NCI-H1417 (cell line): ENCODE measurements at regions not wholly inside any gene's neighbourhood (a gene's known extent, or its start where the extent isn't known, plus 50 kb on each side); places are given as distances from the start of the nearest gene placed in this dataset.

Experiments used
- DNase-seq, 3 experiments: peaks; one replicate each; lab custom pipeline; 2025; lab: John Stamatoyannopoulos, UW

DNA sequence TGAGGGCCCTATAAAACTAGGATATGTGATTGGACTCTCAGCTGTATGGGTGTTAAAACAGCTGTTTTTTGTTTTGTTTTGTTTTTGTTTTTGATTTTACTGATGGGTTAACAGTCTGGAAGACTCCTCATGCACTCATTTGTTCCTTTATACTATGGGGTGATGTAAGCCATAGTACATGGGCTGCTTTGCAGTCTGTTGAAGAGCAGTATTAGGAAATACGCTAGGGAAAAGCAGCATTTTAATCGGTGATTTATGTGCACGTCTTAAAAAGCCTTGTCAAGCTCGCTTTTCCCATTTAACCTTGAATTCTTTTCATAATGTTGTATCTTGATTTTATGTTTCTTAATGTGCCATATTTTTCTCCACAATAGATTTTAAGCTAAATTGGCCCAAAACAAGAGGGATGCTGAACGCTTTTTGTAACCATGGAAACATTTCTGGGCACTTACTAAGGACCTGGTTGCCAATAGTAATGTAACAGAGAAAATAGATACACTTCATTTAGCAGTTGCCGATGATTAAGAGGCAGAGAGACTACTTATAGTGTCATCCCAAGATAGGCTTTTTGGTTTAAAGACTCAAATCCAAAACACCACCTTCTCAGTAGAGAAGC lies 244.0 kb downstream of the SNAPC1 start:
- DNase-seq, result peak in 2 of 3 experiments; percentile 10 to 59

- no peak for DNase-seq
Measured at GRCh38 chr14:62015243-62015642, 253.0 kb downstream of the SNAPC1 start.

GRCh38 chr14:62015945-62016344 lies 253.7 kb downstream of the SNAPC1 start:
- peak in 2 of 3 experiments; percentile 30 to 85 for DNase-seq

DNA sequence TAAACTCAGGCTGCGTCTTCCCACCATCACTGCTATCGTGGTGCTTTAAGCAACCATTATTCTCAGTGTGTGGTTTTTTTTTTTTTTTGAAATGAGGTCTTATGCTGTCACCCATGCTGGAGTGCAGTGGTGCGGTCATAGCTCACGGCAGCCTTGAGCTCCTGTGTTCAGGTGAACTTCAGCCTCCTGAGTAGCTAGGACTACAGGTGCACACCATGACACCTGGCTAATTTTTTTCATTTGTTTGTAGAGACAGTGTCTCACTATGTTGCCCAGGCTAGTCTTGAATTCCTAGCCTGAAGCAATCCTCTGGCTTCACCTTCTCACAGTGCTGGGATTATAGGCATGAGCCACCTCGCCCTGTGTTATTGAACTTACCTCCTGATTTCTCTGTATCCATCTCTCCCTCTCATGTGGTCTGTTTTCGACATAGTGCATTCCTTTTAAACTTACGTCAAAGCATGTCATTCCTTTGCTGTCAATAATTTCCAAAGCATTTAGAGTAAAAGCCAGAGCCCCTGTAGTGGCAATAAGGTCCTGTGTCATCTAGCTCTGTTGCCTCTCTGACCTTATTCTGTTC lies 255.5 kb downstream of the SNAPC1 start:
- DNase-seq, result no peak

DNA sequence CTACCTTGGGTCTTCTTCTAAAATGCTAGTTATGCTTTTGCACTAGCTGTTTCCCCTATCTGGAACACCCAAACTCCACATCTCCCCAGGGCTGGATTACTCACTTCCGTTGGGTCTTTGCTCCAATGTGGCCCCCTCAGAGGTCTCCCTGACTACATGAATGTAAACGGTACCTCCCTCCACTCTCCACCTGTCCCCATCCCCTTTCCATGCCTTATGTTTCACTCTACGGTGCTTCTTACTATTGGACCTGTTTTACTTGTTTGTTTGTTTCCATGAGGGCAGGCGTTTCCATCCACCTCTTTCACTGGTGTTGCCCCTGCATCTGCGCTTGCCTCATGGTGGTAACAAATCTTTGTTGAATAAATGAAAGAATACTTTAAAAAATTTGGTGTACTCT lies 256.4 kb downstream of the SNAPC1 start:
- no peak for DNase-seq

- no peak for DNase-seq
Measured at GRCh38 chr14:62027958-62028357, 265.7 kb downstream of the SNAPC1 start.

DNA sequence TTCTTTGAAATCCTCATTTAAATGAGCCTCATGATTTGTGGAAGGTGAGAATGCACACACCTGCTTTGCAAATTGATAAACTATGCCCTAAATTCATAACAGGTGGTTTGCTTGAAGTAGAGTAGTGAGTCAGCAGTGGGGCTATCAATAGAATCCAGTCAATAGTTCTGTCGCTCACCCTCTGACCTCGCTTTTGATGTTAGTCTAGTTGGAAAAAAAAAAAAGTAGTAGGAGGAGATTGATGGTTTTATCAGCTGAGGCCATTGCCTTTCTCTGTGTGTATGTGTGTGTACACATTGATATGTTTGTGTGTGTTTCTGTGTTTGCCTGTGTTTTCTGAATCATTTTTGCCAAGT lies 267.3 kb downstream of the SNAPC1 start:
- peak in 1 of 3 experiments; percentile 10 for DNase-seq

DNA sequence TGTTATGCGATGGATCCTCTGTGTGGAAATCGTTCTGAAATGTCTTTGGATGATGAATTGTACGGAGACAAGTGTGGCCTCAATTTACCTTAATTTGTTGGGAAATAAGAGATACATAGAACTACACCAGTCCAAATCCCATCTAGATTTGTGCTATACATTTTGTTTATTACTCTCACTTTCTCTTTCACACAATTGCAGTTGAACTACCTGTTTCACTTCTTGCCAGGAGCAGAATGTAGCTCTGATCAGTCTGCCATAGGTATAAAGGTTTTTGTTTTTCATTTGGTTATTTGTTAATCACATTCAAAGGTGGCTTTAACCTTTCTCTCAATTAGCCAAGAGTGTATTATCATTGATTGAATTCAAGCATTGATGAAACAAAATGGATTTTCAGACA lies 268.2 kb downstream of the SNAPC1 start:
- no peak for DNase-seq

DNA sequence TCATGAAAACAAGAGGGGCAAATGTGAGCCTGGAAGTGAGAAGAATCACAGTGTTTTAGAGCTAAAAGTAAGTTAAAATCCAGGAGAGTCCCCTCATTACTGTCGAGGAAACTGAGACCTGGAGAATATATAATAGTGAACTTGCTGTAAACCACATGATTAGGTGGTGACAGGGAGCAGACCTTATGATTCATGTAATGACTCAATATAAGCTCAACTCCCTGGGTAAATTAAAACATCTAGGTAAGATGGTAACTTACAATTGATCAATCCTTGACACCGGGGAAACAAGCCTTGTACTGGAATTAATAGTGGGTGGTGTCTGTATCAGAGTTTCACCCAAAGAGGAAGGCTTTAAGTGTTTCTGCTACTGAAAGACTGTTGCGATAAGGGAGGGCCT lies 269.3 kb downstream of the SNAPC1 start:
- DNase-seq, result no peak

GRCh38 chr14:62053188-62053587 lies 291.0 kb downstream of the SNAPC1 start:
- no peak for DNase-seq

DNA sequence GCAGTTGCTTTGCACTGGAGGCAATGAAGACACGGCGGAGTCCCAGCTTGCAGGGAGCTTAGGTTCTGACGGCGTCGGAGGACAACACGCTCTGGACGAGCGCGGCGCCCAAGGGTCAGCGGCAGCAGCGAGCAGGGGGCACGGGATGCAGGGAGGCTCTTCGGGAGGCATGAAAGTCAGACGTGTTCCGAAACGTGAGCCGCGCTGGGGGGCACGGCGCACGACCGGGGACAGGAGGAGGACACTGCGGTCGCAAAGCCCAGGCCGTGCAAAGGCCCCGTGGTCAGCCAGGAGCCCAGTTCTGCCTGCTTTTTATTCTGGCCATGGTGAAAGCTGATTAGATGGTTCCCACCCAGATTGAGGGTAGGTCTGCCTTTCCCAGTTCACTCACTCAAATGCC lies 294.6 kb downstream of the SNAPC1 start:
- no peak for DNase-seq

- no peak for DNase-seq
Measured at GRCh38 chr14:62062645-62063044, 300.4 kb downstream of the SNAPC1 start.

DNA sequence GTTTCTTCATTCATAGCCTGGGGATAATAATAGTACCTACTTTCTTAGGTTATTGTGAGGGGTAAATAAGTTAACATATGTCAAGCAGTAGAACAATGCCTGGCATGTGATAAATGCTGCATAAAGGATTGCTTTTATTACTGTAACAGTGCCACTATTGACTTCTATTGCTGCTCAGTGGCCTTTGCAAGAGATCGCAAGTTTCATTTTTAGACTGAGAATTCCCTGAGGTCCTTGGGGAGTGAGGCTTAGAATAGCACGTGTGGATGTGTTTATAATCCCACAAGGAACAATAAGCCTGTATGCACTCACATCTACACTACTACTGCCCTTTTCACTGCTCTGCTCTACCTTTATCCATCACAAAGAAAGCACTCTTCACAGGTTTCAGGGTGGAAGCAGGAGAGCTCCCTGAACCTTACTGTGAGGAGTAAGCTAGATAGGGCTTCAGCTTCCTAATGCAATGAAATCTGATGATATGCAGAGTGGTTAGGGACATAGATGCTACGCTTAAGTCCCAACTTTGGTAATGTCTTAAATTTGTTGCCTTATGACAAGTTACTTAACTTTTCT lies 302.6 kb downstream of the SNAPC1 start:
- peak in 1 of 3 experiments; percentile 80 for DNase-seq

DNA sequence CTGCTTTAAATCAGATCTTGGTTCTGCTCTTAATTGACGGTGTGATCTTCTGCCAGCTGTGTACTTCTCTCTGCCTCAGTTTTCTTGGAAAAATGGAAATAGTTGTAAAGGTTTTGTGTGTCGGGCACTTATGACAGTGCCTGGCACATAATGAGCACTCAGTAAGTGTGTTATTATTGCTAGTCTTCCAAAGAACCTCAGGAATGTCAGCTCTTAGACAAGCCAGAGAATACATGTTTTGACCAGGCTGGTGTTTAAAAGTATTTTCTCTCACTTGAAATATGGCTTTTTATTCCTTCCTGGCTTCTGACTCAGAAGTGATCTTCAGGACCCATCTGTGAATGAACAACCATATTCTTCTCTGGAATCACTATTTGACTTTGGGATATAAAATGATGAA lies 304.1 kb downstream of the SNAPC1 start:
- DNase-seq, result no peak

DNA sequence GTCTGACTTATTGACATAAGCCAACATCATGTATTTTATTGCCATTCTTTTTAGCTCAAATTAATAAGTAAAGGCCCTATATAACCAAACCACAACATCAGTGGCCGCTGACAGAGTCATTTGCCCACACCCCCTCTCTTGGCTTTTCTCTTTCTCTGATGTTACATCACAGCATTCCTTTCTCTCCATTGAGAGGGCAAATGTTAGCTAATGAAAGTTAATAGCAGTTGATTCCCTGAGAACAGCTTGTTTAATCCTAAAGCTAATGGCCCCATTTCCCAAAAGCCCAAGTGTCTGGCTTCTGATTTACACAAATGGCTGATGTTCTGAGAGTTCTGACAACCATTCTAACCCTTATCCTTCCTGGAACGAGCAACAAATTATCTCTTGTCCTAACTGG lies 308.8 kb downstream of the SNAPC1 start:
- DNase-seq, result peak in 1 of 3 experiments; percentile 57

- no peak for DNase-seq
Measured at GRCh38 chr14:62076368-62076767, 314.1 kb downstream of the SNAPC1 start.

GRCh38 chr14:62076825-62077605 lies 314.8 kb downstream of the SNAPC1 start:
- DNase-seq, result peak; percentile 36 to 40 (median 37)

DNA sequence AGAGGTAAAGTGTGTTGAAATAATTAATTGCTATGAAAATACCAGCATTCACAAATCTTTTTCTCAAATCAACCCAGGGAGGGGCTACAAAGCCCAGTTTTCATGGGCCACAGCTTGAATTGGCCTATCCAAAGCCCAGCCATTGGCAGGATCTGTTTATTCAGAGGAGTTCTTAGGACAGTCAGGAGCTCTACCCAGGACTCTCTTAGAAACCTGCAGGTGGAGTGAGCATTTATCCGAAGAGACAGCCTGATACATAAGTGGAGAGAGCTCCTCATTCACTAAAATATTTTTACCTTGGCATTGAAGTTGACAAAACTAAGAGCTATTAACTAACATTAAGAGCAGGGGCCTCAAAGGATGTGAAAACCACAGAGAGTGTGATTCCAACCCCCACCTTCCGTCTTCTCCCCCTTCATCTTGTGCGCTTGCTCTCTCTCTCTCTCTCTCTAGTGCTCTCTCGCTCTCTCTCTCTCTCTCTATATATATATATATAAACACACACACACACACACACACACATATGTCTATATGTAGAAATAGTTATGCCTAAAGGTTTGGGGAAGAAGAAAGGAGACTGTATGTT lies 315.5 kb downstream of the SNAPC1 start:
- DNase-seq, result peak in 1 of 3 experiments; percentile 29

DNA sequence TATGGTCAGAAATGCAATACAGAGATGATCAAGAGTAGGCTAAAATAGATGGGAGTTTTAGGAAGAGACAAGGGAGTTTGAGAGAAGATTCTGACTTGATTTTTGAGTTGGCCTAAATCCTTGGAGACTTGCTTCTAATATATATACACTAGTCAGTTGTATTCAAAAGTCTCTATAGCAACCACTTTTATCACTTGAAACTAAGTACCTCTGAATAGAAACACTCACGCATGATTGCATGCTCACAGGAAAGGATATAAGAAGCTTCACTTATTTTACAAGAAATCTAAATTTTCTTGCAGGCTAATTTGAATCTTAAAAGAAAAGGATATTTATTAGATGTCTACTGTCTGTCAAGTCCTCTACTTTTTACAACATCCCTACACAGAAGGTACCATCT lies 316.8 kb downstream of the SNAPC1 start:
- peak in 1 of 3 experiments; percentile 57 for DNase-seq

GRCh38 chr14:62081012-62081612 lies 318.9 kb downstream of the SNAPC1 start:
- DNase-seq, result no peak

- no peak for DNase-seq
Measured at GRCh38 chr14:62081951-62082350, 319.7 kb downstream of the SNAPC1 start.

GRCh38 chr14:62082779-62083178 lies 320.6 kb downstream of the SNAPC1 start:
- peak in 1 of 3 experiments; percentile 56 for DNase-seq
